GM23248 (cell line): ENCODE measurements at regions not wholly inside any gene's neighbourhood (a gene's known extent, or its start where the extent isn't known, plus 50 kb on each side); places are given as distances from the start of the nearest gene placed in this dataset.

ENCODE experiments used
- EZH2 ChIP-seq: fragments of 200-600 bp; sonication (generic); IDR thresholded peaks from 2 replicates; pipeline ENCODE4 v1.6.1; 2018; ENCODE audit warnings: antibody characterized with exemption, mild to moderate bottlenecking; ENCODE audit not compliant: insufficient read depth, poor library complexity, severe bottlenecking
- EZH2phosphoT487 ChIP-seq: fragments of 200-600 bp; sonication (generic); IDR thresholded peaks from 2 replicates; pipeline ENCODE4 v1.6.1; 2018; ENCODE audit warnings: antibody characterized with exemption, moderate library complexity, mild to moderate bottlenecking, low read depth; ENCODE audit not compliant: insufficient read depth

DNA sequence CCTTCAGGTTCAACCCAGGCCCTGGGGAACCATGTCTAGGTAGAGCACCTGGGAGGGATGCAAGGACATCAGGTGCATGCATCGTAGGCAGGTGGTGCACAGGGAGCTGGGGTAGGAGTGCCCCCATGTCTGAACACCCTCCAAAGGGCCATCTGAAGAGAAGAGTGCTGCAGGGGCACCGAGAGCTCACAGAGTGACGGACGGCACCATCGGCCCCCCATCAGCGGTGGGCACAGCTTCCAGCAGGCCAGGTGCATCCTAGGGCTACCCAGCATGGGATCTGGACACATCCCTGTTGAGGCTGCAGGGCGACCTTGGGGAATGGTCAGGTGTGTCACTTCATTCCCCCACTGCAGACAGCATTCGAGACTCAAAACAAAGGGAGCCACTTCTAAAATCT lies 138.3 kb upstream of the CDH4 start:
- TF ChIP-seq EZH2 (no peak), EZH2phosphoT487 (no peak)
